Prostate gland (tissue), 2 donors: ENCODE measurements at regions not wholly inside any gene's neighbourhood (a gene's known extent, or its start where the extent isn't known, plus 50 kb on each side); places are given as distances from the start of the nearest gene placed in this dataset.

Source experiments
- POLR2AphosphoS5 ChIP-seq: sonication (generic); formaldehyde crosslinking; IDR thresholded peaks from one replicate; pipeline ENCODE4 v1.6.1; 2017; ENCODE audit warnings: antibody characterized with exemption
- TF ChIP-seq, protein P1 (sequence below), 4 experiments: fragments of 200-600 bp in 2 of 4; fragments of 450-650 bp in 2 of 4; sonication (generic) in 2 of 4; IDR thresholded peaks; 1 replicate in 3 of 4; 2 replicates in 1 of 4; pipeline ENCODE4 v1.5.1; 2016 to 2019; ENCODE audit warnings: antibody characterized with exemption in 4 of 4, mild to moderate bottlenecking in 2 of 4, moderate library complexity in 2 of 4

DNA sequence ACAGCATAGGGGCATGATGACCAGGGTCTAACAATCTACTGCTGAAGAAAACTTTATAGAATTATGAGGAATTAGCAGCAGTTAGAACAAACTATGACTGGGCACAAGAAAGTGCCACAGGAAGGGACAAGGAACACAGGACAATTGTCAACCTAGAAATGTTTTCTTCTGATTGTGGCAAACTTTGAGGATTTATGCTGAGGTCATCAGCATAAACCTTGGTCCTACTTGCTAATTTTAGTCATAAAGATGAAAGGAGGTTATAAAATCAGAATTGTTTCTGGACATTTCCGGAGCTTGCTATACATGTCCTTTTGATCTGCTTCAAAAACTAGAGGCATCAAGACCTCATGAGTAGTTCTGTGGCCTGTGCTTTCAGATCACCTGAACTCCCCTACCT, 446.6 kb upstream of the THBS1 start:
- no peak for TF ChIP-seq POLR2AphosphoS5
- TF ChIP-seq, protein P1, sequence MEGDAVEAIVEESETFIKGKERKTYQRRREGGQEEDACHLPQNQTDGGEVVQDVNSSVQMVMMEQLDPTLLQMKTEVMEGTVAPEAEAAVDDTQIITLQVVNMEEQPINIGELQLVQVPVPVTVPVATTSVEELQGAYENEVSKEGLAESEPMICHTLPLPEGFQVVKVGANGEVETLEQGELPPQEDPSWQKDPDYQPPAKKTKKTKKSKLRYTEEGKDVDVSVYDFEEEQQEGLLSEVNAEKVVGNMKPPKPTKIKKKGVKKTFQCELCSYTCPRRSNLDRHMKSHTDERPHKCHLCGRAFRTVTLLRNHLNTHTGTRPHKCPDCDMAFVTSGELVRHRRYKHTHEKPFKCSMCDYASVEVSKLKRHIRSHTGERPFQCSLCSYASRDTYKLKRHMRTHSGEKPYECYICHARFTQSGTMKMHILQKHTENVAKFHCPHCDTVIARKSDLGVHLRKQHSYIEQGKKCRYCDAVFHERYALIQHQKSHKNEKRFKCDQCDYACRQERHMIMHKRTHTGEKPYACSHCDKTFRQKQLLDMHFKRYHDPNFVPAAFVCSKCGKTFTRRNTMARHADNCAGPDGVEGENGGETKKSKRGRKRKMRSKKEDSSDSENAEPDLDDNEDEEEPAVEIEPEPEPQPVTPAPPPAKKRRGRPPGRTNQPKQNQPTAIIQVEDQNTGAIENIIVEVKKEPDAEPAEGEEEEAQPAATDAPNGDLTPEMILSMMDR (IDR thresholded peaks at IDR 0.05), result no peak
